ENCODE measurements at regions not wholly inside any gene's neighbourhood (a gene's known extent, or its start where the extent isn't known, plus 50 kb on each side); places are given as distances from the start of the nearest gene placed in this dataset.

- no peak overlapping the region for H3K4me3 ChIP-seq (ENCODE audit: low read depth, low read length)
- DNase-seq (ENCODE audit: low read depth), result peak; percentile 1
- FAIRE-seq, result no peak
- no peaks in the 10 kb centered on the region for H3K27me3 ChIP-seq (ENCODE audit: control insufficient read depth, insufficient read depth, low read length)
- no peaks in the 10 kb centered on the region for H3K36me3 ChIP-seq (ENCODE audit: control insufficient read depth, insufficient read depth, low read length)
- no peak for TF ChIP-seq CTCF (IDR thresholded peaks at IDR 0.05; ENCODE audit: insufficient read depth, low read length, severe bottlenecking)
Observed at GRCh38 chrX:81489987-81490386, 288.1 kb downstream of the SH3BGRL start.

- H3K4me3 ChIP-seq (ENCODE audit: low read depth, low read length), result no peak overlapping the region
- no peak for TF ChIP-seq CTCF (IDR thresholded peaks at IDR 0.05; ENCODE audit: insufficient read depth, low read length, severe bottlenecking)
- H3K36me3 ChIP-seq (ENCODE audit: control insufficient read depth, insufficient read depth, low read length), result no peaks in the 10 kb centered on the region
- no peak for DNase-seq (ENCODE audit: low read depth)
- no peaks in the 10 kb centered on the region for H3K27me3 ChIP-seq (ENCODE audit: control insufficient read depth, insufficient read depth, low read length)
- no peak for FAIRE-seq
Observed at GRCh38 chrX:81527881-81528440, 326.1 kb downstream of the SH3BGRL start.

GRCh38 chrX:81537723-81538122 is 335.8 kb downstream of the SH3BGRL start:
- TF ChIP-seq CTCF (IDR thresholded peaks at IDR 0.05; ENCODE audit: insufficient read depth, low read length, severe bottlenecking), result no peak
- Histone ChIP-seq H3K27me3 (ENCODE audit: control insufficient read depth, insufficient read depth, low read length) (no peaks in the 10 kb centered on the region), H3K36me3 (ENCODE audit: control insufficient read depth, insufficient read depth, low read length) (no peaks in the 10 kb centered on the region), H3K4me3 (ENCODE audit: low read depth, low read length) (no peak overlapping the region)
- no peak for DNase-seq (ENCODE audit: low read depth)
- no peak for FAIRE-seq

- DNase-seq (ENCODE audit: low read depth) (no peak), FAIRE-seq (no peak)
- H3K27me3 ChIP-seq (ENCODE audit: control insufficient read depth, insufficient read depth, low read length), result no peaks in the 10 kb centered on the region
- H3K36me3 ChIP-seq (ENCODE audit: control insufficient read depth, insufficient read depth, low read length), result no peaks in the 10 kb centered on the region
- H3K4me3 ChIP-seq (ENCODE audit: low read depth, low read length), result no peak overlapping the region
- TF ChIP-seq CTCF (IDR thresholded peaks at IDR 0.05; ENCODE audit: insufficient read depth, low read length, severe bottlenecking), result no peak
Observed at GRCh38 chrX:81542255-81542654, 340.4 kb downstream of the SH3BGRL start.

- Histone ChIP-seq H3K36me3 (ENCODE audit: control insufficient read depth, insufficient read depth, low read length) (no peaks in the 10 kb centered on the region), H3K27me3 (ENCODE audit: control insufficient read depth, insufficient read depth, low read length) (no peaks in the 10 kb centered on the region), H3K4me3 (ENCODE audit: low read depth, low read length) (no peak overlapping the region)
- no peak for FAIRE-seq
- no peak for TF ChIP-seq CTCF (IDR thresholded peaks at IDR 0.05; ENCODE audit: insufficient read depth, low read length, severe bottlenecking)
- DNase-seq (ENCODE audit: low read depth), result no peak
Observed at GRCh38 chrX:81556880-81557279, 355.0 kb downstream of the SH3BGRL start.

- TF ChIP-seq CTCF (IDR thresholded peaks at IDR 0.05; ENCODE audit: insufficient read depth, low read length, severe bottlenecking), result no peak
- FAIRE-seq, result no peak
- H3K27me3 ChIP-seq (ENCODE audit: control insufficient read depth, insufficient read depth, low read length), result no peaks in the 10 kb centered on the region
- no peaks in the 10 kb centered on the region for H3K36me3 ChIP-seq (ENCODE audit: control insufficient read depth, insufficient read depth, low read length)
- no peak for DNase-seq (ENCODE audit: low read depth)
- H3K4me3 ChIP-seq (ENCODE audit: low read depth, low read length), result no peak overlapping the region
Observed at GRCh38 chrX:81564851-81565250, 362.9 kb downstream of the SH3BGRL start.
